ENCODE measurements at regions not wholly inside any gene's neighbourhood (a gene's known extent, or its start where the extent isn't known, plus 50 kb on each side); places are given as distances from the start of the nearest gene placed in this dataset.

- TF ChIP-seq, protein P1, sequence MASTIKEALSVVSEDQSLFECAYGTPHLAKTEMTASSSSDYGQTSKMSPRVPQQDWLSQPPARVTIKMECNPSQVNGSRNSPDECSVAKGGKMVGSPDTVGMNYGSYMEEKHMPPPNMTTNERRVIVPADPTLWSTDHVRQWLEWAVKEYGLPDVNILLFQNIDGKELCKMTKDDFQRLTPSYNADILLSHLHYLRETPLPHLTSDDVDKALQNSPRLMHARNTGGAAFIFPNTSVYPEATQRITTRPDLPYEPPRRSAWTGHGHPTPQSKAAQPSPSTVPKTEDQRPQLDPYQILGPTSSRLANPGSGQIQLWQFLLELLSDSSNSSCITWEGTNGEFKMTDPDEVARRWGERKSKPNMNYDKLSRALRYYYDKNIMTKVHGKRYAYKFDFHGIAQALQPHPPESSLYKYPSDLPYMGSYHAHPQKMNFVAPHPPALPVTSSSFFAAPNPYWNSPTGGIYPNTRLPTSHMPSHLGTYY (CRISPR knock-in tag; IDR thresholded peaks at IDR 0.05): no peak
- no peak for TF ChIP-seq ATF3 (CRISPR knock-in tag; conservative IDR thresholded peaks at IDR 0.05)
- TF ChIP-seq CDX4 (CRISPR knock-in tag; IDR thresholded peaks at IDR 0.05; ENCODE audit: borderline replicate concordance): no peak
- TF ChIP-seq JUN (CRISPR knock-in tag; IDR thresholded peaks at IDR 0.05): no peak
- TF ChIP-seq ZNF671 (CRISPR knock-in tag; IDR thresholded peaks at IDR 0.05): no peak
- no peak for TF ChIP-seq GABPB1 (CRISPR knock-in tag; IDR thresholded peaks at IDR 0.05)
- no peak for TF ChIP-seq ZNF416 (CRISPR knock-in tag; IDR thresholded peaks at IDR 0.05)
- TF ChIP-seq STAT6 (CRISPR knock-in tag; conservative IDR thresholded peaks at IDR 0.05; ENCODE audit: low read depth): no peak
These were observed 187.4 kb downstream of the NEBL start (continued) for GRCh38 chr10:20709708-20710107.

- peaks cover 14% of the 10 kb centered on the region for H3K4me1 Mint-ChIP-seq
- ChIA-PET POLR2A (interaction anchor here (0.6 to 0.7 kb wide), 2 partner anchors 10 to 885 kb away, joined by 4 to 5 read pairs; no protein-coding TSS in a partner anchor), CTCF (no interaction called here)
- ATAC-seq: no peak
- TF ChIP-seq ATF1 (CRISPR knock-in tag; IDR thresholded peaks at IDR 0.05) (no peak), NR2C2 (CRISPR knock-in tag; IDR thresholded peaks at IDR 0.05) (no peak), TCF7 (CRISPR knock-in tag; IDR thresholded peaks at IDR 0.05; ENCODE audit: low read depth) (no peak), SOX15 (CRISPR knock-in tag; IDR thresholded peaks at IDR 0.05) (no peak), IRF2 (CRISPR knock-in tag; IDR thresholded peaks at IDR 0.05; ENCODE audit: borderline replicate concordance, low read depth) (no peak), ZNF121 (CRISPR knock-in tag; IDR thresholded peaks at IDR 0.05) (no peak), CREB1 (CRISPR knock-in tag; IDR thresholded peaks at IDR 0.05) (no peak)
- TF ChIP-seq, protein P2, sequence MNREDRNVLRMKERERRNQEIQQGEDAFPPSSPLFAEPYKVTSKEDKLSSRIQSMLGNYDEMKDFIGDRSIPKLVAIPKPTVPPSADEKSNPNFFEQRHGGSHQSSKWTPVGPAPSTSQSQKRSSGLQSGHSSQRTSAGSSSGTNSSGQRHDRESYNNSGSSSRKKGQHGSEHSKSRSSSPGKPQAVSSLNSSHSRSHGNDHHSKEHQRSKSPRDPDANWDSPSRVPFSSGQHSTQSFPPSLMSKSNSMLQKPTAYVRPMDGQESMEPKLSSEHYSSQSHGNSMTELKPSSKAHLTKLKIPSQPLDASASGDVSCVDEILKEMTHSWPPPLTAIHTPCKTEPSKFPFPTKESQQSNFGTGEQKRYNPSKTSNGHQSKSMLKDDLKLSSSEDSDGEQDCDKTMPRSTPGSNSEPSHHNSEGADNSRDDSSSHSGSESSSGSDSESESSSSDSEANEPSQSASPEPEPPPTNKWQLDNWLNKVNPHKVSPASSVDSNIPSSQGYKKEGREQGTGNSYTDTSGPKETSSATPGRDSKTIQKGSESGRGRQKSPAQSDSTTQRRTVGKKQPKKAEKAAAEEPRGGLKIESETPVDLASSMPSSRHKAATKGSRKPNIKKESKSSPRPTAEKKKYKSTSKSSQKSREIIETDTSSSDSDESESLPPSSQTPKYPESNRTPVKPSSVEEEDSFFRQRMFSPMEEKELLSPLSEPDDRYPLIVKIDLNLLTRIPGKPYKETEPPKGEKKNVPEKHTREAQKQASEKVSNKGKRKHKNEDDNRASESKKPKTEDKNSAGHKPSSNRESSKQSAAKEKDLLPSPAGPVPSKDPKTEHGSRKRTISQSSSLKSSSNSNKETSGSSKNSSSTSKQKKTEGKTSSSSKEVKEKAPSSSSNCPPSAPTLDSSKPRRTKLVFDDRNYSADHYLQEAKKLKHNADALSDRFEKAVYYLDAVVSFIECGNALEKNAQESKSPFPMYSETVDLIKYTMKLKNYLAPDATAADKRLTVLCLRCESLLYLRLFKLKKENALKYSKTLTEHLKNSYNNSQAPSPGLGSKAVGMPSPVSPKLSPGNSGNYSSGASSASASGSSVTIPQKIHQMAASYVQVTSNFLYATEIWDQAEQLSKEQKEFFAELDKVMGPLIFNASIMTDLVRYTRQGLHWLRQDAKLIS (CRISPR knock-in tag; IDR thresholded peaks at IDR 0.05; ENCODE audit: borderline replicate concordance): no peak
- H3K27me3 Mint-ChIP-seq (ENCODE audit: low read depth): peaks cover 70% of the 10 kb centered on the region
- H3K4me3 Mint-ChIP-seq: no peak overlapping the region
- DNase-seq (ENCODE audit: low spot score): no peak
- H3K9me3 Mint-ChIP-seq: peaks cover 7% of the 10 kb centered on the region
- H3K27ac Mint-ChIP-seq: no peak overlapping the region
- H3K36me3 Mint-ChIP-seq: no peaks in the 10 kb centered on the region
These were observed 188.8 kb downstream of the NEBL start for GRCh38 chr10:20708305-20708704.

DNA sequence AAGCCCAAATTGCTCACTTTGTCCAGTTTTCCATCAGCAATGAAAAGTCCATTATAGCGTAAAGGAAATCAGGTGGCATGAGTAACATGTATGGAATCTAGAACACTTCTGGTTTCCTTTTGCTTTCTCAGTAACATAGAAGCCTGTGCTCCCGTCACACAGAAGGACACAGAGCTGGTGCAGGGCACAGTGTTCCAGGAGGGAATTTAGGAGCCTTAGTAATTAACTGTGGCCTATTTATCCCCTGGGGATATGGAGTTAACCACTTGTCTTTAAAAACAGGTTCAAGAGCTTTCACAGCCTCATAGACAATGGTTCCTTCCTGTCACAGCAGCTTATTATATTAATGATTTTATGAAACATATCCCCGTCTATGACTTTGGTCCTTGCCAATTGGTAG lies 189.9 kb downstream of the NEBL start:
- peaks cover 7% of the 10 kb centered on the region for H3K9me3 Mint-ChIP-seq
- ChIA-PET CTCF (interaction anchor here (0.6 kb wide), 1 partner anchor 1246 kb away, joined by 4 read pairs; no protein-coding TSS in a partner anchor), POLR2A (no interaction called here)
- no peaks in the 10 kb centered on the region for H3K36me3 Mint-ChIP-seq
- DNase-seq (ENCODE audit: low spot score): no peak
- H3K4me1 Mint-ChIP-seq: peaks cover 4% of the 10 kb centered on the region; the same call in 1 of the 2 replicates
- peaks cover 69% of the 10 kb centered on the region for H3K27me3 Mint-ChIP-seq (ENCODE audit: low read depth)
- ATAC-seq: no peak
- H3K27ac Mint-ChIP-seq: no peak overlapping the region
- H3K4me3 Mint-ChIP-seq: no peak overlapping the region
- TF ChIP-seq NR3C1 (CRISPR knock-in tag; conservative IDR thresholded peaks at IDR 0.05; ENCODE audit: low read depth) (no peak), ZNF512 (CRISPR knock-in tag; IDR thresholded peaks at IDR 0.05; ENCODE audit: borderline replicate concordance) (no peak), ATF3 (CRISPR knock-in tag; conservative IDR thresholded peaks at IDR 0.05) (no peak), HMGA2 (CRISPR knock-in tag; IDR thresholded peaks at IDR 0.05) (no peak), E2F4 (CRISPR knock-in tag; IDR thresholded peaks at IDR 0.05; ENCODE audit: borderline replicate concordance, low read depth) (no peak), JUN (CRISPR knock-in tag; IDR thresholded peaks at IDR 0.05) (no peak), IRF2 (CRISPR knock-in tag; IDR thresholded peaks at IDR 0.05; ENCODE audit: borderline replicate concordance, low read depth) (no peak), TEAD4 (CRISPR knock-in tag; IDR thresholded peaks at IDR 0.05) (no peak), ZNF219 (CRISPR knock-in tag; IDR thresholded peaks at IDR 0.05; ENCODE audit: borderline replicate concordance) (no peak)

Measured in WTC11 (cell line).